Aorta (tissue), 5 donors: ENCODE measurements at regions not wholly inside any gene's neighbourhood (a gene's known extent, or its start where the extent isn't known, plus 50 kb on each side); places are given as distances from the start of the nearest gene placed in this dataset.

Experiments
- ATAC-seq: fragments of 200-7000 bp; cut with Tn5 transposase; one replicate; pipeline ENCODE4 v1.9.1; 2022; ENCODE audit warnings: moderate library complexity; ENCODE audit not compliant: low FRiP score
- DNase-seq, 2 donors: peaks; one replicate each; pipeline ENCODE4 v3.0.0-alpha.2; 2020
- H3K27ac ChIP-seq, 2 donors: one replicate each; pipeline ENCODE4 v1.5.1; 2013; ENCODE audit warnings: low read length in 2 of 2, mild to moderate bottlenecking in 2 of 2, moderate library complexity in 2 of 2, control low read depth in 1 of 2, inconsistent platforms in 1 of 2, low read depth in 1 of 2
- H3K27me3 ChIP-seq, 2 donors: one replicate each; pipeline ENCODE4 v1.6.1; 2013; ENCODE audit warnings: control low read depth in 1 of 2, low read length in 1 of 2, mild to moderate bottlenecking in 1 of 2, moderate library complexity in 1 of 2; ENCODE audit not compliant: insufficient read depth in 2 of 2, control insufficient read depth in 1 of 2
- H3K36me3 ChIP-seq, 2 donors: one replicate each; pipeline ENCODE4 v1.6.1; 2013; ENCODE audit warnings: control low read depth in 1 of 2, low read length in 1 of 2, mild to moderate bottlenecking in 1 of 2; ENCODE audit not compliant: insufficient read depth in 2 of 2, control insufficient read depth in 1 of 2
- H3K4me1 ChIP-seq, 2 donors: one replicate each; pipeline ENCODE4 v1.6.1; 2013; ENCODE audit warnings: low read length in 2 of 2, control low read depth in 1 of 2, mild to moderate bottlenecking in 1 of 2, moderate library complexity in 1 of 2; ENCODE audit not compliant: insufficient read depth in 2 of 2, control insufficient read depth in 1 of 2
- H3K4me3 ChIP-seq, 2 donors: one replicate each; pipeline ENCODE4 v1.5.1; 2013; ENCODE audit warnings: low read length in 2 of 2, control low read depth in 1 of 2, mild to moderate bottlenecking in 1 of 2
- H3K9me3 ChIP-seq: one replicate; pipeline ENCODE4 v1.6.1; 2013; ENCODE audit warnings: mild to moderate bottlenecking, low read length; ENCODE audit not compliant: control insufficient read depth
- WGBS, 2 donors: extraction: QIAGEN DNeasy Blood & Tissue Kit; methylation state at CpG; one replicate each; pipeline ENCODE4 v1.1.7; 2013; 5-methylcytosine and 5-hydroxymethylcytosine counted together
- intact Hi-C, 2 donors: fragments of 100-400 bp; cut with DNase I; formaldehyde crosslinking; loops; one replicate each; pipeline versions ENCODE4 v1.14.2 to v1.15.0; 2022
- donor health status: healthy with polysubstance abuse.
- donor health status: Bipolar disorder and iron deficiency.
- donor health status: DM: no; HTN: no; CAD: no.
- donor health status: DM: no; HTN: no; CAD: no.
- donor health status: DM: yes; HTN: yes; CAD: no.

DNA sequence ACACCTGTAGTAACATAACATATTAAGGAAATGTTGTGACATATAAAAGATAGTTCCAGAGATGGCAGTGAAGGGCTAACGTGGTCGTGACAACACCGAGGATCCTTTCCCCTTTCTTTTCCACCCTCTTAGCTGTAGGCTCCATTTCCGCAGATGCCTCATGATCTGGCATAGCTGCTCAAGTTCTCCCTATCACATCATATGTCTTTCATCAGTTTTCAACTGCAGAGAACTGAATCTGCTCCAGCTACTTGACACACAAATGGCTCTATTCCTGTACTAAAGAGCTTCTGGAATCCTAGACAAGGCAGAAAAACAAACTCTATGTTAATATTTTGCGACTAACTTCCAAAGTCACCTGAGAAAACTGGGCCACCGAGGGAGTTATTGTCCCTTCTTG is 275.0 kb upstream of the SLCO3A1 start:
- intact Hi-C loops = loop anchor here in 1 of 2 donors (10.0 kb wide), 1 partner anchor 56 kb away; no protein-coding TSS in a partner anchor
- no peaks in the 10 kb centered on the region for H3K36me3 ChIP-seq
- H3K27me3 ChIP-seq = no peaks in the 10 kb centered on the region
- no peaks in the 10 kb centered on the region for H3K4me1 ChIP-seq
- H3K4me3 ChIP-seq = no peak overlapping the region
- 58 to 73% methylated on average over 6 of the region's 6 CpGs for WGBS, 2 donors
- no peaks in the 10 kb centered on the region for H3K9me3 ChIP-seq
- DNase-seq (no peak), ATAC-seq (no peak)
- H3K27ac ChIP-seq = no peak overlapping the region

DNA sequence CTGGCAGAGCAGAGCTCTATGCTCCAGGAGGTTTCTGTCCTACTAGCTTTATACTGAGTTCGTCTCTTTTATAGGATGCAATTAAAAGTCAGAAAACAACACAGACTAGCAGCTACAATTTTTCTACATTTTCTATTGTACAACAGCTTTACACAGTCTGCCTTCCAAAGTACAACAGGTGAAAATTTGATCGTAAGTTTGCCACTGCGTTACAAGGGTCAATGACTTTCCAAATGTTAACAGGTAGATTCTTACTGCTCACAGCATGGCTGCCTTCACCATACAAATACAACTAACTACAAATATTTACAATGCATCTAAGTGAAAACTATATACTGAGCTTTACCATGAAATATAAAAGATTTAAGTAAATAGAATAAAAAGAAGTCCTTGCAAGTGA is 268.6 kb upstream of the SLCO3A1 start:
- no peak for DNase-seq
- 89 to 94% methylated on average over 3 of the region's 3 CpGs for WGBS, 2 donors
- Histone ChIP-seq H3K4me3 (no peak overlapping the region), H3K9me3 (no peaks in the 10 kb centered on the region), H3K36me3 (no peaks in the 10 kb centered on the region), H3K27me3 (no peaks in the 10 kb centered on the region), H3K27ac (no peak overlapping the region), H3K4me1 (no peaks in the 10 kb centered on the region)
- intact Hi-C loops = no loop called here
- no peak for ATAC-seq

DNA sequence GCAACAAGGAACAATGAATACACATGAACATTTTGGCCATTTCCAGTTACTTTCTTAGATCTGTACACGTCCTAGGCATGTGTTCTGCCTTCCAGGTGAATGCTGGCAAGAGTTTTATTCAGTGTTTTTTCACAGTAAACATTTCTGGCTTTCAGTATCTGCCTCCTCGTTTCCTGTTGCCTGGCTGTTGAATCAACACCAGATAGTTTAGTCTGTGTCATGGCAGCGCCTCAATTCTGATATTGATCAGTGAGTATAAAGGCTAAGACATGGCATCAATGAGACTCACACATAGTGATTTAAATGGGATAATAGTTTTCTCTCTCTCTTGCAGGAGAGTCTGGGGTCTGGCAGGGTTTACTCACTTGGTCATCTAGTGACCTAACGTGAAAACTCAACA is 266.9 kb upstream of the SLCO3A1 start:
- H3K4me3 ChIP-seq = no peak overlapping the region
- H3K9me3 ChIP-seq = no peaks in the 10 kb centered on the region
- WGBS, 2 donors = 61 to 68% methylated on average over 4 of the region's 4 CpGs
- H3K36me3 ChIP-seq = no peaks in the 10 kb centered on the region
- no peaks in the 10 kb centered on the region for H3K27me3 ChIP-seq
- no peak overlapping the region for H3K27ac ChIP-seq
- ATAC-seq (no peak), DNase-seq (no peak)
- H3K4me1 ChIP-seq = no peaks in the 10 kb centered on the region
- intact Hi-C loops = no loop called here

DNA sequence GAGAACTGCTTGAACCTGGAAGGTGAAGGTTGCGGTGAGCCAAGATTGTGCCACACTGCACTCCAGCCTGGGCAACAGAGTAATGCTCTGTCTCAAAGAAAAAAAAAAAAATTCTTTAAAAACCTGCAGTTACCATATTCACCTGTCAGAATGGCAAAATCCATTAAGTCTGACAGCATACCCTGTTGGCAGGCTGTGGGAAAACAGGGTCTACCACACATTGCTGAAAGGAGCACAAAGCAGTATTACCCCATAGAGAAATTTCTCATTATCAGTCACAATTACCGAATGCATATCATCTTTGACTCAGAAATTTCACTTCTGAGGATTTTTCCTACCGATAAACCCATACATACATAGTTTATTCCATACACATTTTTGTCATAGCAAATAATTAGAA is 264.1 kb upstream of the SLCO3A1 start:
- Histone ChIP-seq H3K27me3 (no peaks in the 10 kb centered on the region), H3K36me3 (no peaks in the 10 kb centered on the region), H3K4me3 (no peak overlapping the region), H3K27ac (no peak overlapping the region), H3K4me1 (no peaks in the 10 kb centered on the region), H3K9me3 (no peaks in the 10 kb centered on the region)
- intact Hi-C loops = no loop called here
- ATAC-seq = no peak
- DNase-seq = no peak
- 85 to 90% methylated on average over 3 of the region's 3 CpGs for WGBS, 2 donors

DNA sequence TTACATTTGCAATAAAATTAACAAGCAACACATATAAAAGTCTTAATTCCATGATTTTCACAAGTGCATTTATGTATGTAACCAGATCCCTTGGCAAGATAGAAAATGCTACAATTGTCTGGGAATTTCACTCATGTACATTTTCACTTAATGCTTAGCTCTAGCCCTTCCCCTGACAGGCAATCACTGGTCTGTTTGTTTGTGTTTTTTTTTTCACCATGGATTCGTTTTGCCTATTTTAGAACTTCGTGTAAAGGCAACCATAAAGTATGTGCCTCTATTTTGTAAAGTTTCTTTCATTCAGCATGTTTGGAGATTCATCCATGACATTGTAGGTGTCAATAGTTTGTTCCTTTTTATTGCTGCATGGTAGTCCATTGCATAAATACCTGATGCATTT is 260.9 kb upstream of the SLCO3A1 start:
- Histone ChIP-seq H3K4me3 (no peak overlapping the region), H3K27me3 (no peaks in the 10 kb centered on the region), H3K4me1 (no peaks in the 10 kb centered on the region), H3K27ac (no peak overlapping the region), H3K36me3 (no peaks in the 10 kb centered on the region), H3K9me3 (no peaks in the 10 kb centered on the region)
- intact Hi-C loops = no loop called here
- ATAC-seq (no peak), DNase-seq (no peak)
- WGBS, 2 donors = 26 to 28% methylated on average over 2 of the region's 2 CpGs

DNA sequence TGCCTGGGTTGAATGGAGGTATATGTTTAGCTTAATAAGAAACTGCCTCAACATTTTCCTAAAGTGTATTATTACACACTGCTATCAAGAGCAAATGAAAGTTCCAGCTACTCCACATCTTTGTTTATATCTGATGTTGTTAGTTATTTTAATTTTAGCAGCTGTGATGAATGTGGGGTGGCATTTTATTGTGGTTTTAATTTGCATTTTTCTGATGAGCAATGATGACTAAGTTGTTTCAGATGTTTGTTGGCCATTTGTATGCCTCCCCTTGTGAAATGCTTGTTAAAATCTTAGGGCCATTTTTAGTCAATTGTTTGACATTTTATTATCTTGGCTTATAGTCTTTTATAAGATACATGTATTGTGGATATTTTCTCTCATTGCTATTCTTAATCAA is 260.4 kb upstream of the SLCO3A1 start:
- H3K27ac ChIP-seq = no peak overlapping the region
- H3K36me3 ChIP-seq = no peaks in the 10 kb centered on the region
- ATAC-seq (no peak), DNase-seq (no peak)
- intact Hi-C loops = no loop called here
- no peaks in the 10 kb centered on the region for H3K27me3 ChIP-seq
- no peaks in the 10 kb centered on the region for H3K9me3 ChIP-seq
- H3K4me3 ChIP-seq = no peak overlapping the region
- no peaks in the 10 kb centered on the region for H3K4me1 ChIP-seq

DNA sequence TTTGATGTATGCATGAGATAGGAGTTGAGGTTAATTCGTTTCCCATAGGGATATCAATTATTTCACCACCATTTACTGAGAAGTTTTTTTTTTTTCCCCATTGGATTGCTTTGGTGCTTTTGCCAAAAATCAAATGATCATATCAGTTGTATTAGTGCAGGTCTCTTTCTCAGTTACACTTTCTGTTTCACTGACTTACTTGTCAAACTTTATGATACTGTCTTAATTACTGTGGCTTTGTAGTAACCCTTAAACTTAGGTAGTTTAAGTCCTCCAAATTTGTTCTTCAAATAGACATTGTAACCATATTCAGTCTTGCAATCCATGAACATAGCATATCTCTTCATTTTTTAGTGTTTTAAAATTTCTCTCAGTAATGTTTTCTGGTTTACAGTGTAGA is 259.9 kb upstream of the SLCO3A1 start:
- H3K27me3 ChIP-seq = no peaks in the 10 kb centered on the region
- WGBS, 2 donors = 43 to 53% methylated on average over 1 of the region's 1 CpG
- no peak overlapping the region for H3K4me3 ChIP-seq
- H3K27ac ChIP-seq = no peak overlapping the region
- no peaks in the 10 kb centered on the region for H3K9me3 ChIP-seq
- DNase-seq (no peak), ATAC-seq (no peak)
- H3K36me3 ChIP-seq = no peaks in the 10 kb centered on the region
- intact Hi-C loops = no loop called here
- no peaks in the 10 kb centered on the region for H3K4me1 ChIP-seq

DNA sequence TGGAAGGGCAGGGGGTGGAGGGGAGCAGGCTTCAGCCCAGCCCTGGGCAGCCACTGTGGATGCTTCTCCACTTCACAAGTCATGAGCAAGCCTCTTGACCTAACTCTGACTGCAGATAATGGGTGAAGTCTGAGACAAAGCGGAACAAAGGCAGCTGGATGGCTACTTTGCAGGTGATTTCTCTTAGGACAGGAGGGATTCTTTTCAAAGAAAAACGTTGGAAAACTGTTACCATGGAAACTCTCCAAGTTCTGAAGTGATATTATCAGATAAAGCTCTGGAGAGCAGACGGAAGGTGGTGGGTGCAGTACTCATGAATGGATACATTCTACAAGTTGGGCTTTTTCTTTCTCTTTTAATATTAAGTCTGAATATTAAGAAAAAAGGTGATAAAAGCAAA is 254.2 kb upstream of the SLCO3A1 start:
- Histone ChIP-seq H3K4me3 (no peak overlapping the region), H3K27me3 (no peaks in the 10 kb centered on the region), H3K4me1 (no peaks in the 10 kb centered on the region), H3K27ac (no peak overlapping the region), H3K9me3 (peaks cover 2% of the 10 kb centered on the region), H3K36me3 (no peaks in the 10 kb centered on the region)
- intact Hi-C loops = no loop called here
- DNase-seq (no peak), ATAC-seq (no peak)
- 42 to 48% methylated on average over 3 of the region's 3 CpGs for WGBS, 2 donors

DNA sequence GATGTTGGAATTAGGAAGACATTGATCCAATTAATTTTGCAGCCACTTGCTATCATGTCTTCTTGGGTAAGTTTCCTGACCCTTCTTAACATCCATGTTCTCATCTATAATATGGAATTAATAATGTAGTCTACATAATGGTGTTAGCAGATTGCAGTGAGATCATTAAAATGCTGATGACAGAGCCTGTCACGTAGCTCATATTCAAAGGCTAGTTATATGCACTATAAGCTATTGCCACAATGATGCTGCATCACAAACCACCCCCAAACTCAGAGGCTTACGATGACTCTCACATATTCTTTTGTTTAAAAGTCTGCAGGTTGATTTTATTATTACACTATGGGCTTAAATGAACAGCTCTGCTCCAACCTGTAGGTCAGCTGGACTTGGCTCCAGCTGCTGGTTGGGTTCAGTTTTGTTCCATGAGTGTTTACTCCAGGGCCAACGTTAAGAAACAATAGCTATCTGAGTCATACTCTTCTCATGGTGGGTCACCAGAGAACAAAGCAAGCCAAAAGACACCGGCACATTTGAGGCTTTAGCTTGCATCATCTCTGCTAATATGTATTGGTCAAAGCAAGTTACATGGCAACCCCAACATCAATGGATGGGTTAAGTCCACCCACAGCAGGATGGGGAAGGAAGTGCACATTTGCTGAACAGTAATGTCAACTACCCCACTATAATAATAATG is 250.0 kb upstream of the SLCO3A1 start:
- intact Hi-C loops = no loop called here

More for the DNA sequence above, 250.0 kb upstream of the SLCO3A1 start:
- H3K4me1 ChIP-seq = no peaks in the 10 kb centered on the region
- DNase-seq (no peak), ATAC-seq (no peak)
- 79 to 80% methylated on average over 4 of the region's 4 CpGs for WGBS, 2 donors
- no peak overlapping the region for H3K4me3 ChIP-seq
- no peaks in the 10 kb centered on the region for H3K36me3 ChIP-seq
- no peak overlapping the region for H3K27ac ChIP-seq
- H3K27me3 ChIP-seq = no peaks in the 10 kb centered on the region
- H3K9me3 ChIP-seq = peaks cover 2% of the 10 kb centered on the region
